ENCODE measurements at regions not wholly inside any gene's neighbourhood (a gene's known extent, or its start where the extent isn't known, plus 50 kb on each side); places are given as distances from the start of the nearest gene placed in this dataset.

DNA sequence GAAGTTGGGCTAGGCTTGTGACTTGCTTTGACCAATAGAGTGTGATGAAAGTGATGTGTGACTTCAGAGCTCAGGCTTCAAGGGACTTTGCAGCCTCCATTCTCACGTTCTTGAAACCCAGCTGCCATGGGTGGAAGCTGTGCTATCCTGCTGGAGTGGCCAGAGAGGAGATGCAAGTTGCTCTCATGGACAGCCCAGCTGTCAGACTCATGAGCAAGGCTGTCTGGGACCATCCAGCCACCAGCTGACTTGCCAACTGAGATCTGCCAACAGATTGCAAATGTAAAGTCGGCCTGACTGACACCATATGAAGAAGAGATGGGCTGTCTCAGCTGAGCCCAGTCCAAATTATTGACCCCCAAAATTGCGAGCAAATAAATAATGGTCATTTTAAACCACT, 226.4 kb upstream of the CXCR4 start:
- TF ChIP-seq, protein P1, sequence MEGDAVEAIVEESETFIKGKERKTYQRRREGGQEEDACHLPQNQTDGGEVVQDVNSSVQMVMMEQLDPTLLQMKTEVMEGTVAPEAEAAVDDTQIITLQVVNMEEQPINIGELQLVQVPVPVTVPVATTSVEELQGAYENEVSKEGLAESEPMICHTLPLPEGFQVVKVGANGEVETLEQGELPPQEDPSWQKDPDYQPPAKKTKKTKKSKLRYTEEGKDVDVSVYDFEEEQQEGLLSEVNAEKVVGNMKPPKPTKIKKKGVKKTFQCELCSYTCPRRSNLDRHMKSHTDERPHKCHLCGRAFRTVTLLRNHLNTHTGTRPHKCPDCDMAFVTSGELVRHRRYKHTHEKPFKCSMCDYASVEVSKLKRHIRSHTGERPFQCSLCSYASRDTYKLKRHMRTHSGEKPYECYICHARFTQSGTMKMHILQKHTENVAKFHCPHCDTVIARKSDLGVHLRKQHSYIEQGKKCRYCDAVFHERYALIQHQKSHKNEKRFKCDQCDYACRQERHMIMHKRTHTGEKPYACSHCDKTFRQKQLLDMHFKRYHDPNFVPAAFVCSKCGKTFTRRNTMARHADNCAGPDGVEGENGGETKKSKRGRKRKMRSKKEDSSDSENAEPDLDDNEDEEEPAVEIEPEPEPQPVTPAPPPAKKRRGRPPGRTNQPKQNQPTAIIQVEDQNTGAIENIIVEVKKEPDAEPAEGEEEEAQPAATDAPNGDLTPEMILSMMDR (IDR thresholded peaks at IDR 0.05; ENCODE audit: borderline replicate concordance, insufficient read depth, low read depth, low read length), result no peak
- no peak overlapping the region for H3K4me3 ChIP-seq (ENCODE audit: low read depth, low read length)

DNA sequence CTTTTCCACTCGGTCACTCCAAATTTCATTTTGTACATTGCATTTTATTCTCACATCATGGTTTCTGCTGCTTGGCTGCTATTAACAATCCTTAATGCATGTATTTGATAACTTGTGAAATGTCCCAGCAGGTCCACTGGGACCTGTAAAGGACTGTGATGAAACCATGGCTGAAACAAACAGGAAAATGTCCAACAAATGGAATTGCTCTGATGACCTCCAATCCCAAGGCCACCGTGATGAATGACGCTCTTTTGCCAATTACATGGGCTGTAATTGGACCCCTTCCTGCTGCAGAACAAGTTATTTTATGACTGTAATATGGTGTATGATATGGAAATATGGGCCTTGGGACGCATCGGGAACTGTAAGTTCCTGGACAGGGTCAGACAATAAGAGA, 224.2 kb upstream of the CXCR4 start:
- no peak overlapping the region for H3K4me3 ChIP-seq (ENCODE audit: low read depth, low read length)
- TF ChIP-seq, protein P1 (IDR thresholded peaks at IDR 0.05; ENCODE audit: borderline replicate concordance, insufficient read depth, low read depth, low read length), result no peak

DNA sequence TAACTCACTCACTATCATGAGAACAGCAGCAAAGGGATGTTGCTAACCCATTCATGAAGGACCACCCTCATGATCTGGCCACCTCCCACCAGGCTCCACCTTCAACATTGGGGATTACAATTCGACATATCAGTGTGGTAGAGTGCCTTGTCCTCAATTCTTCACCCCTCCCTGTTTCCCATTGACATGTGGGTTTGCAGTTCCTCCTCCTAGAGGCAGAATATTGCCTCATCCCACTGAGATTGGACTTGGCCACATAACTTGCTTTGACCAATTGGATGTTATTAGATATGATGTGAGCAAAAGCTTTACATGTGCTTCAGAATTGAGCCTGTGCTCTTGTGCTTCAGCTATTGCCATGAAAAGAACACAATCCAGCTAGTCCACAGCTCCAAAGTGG, 217.0 kb upstream of the CXCR4 start:
- TF ChIP-seq, protein P1 (IDR thresholded peaks at IDR 0.05; ENCODE audit: borderline replicate concordance, insufficient read depth, low read depth, low read length), result no peak
- H3K4me3 ChIP-seq (ENCODE audit: low read depth, low read length), result no peak overlapping the region

DNA sequence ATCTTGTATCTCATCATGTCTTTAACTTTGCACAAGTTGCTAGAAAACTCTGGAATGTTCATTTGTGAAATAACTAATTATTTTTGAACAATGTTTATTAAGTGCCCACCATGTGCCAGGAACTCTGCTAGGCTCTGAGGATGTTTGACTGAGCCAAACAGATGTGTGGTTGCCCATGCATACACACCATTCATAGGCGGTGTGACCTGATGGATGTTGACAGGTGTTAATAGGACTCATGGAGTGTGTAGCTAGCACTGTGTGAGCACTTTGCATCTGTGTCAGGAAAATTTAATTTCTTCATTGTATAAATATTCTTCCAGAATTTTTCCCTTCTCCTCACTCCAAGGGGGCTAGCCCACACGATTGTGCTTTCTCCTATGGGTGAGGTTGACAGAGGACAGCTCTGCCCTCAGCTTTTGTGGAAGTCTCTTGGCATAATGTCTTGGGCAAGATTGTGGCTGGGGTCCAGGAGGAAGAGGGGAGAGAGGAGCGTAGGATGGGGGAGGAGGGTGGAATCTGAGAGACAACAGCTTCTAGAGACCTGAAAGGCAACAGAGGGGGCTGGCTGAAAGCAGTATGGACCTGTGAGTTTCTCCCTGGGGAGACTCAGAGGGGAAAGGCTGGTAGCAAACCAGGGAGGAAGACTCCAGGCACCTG, 214.6 kb upstream of the CXCR4 start:
- H3K4me3 ChIP-seq (ENCODE audit: low read depth, low read length), result no peak overlapping the region
- TF ChIP-seq, protein P1 (IDR thresholded peaks at IDR 0.05; ENCODE audit: borderline replicate concordance, insufficient read depth, low read depth, low read length), result no peak

DNA sequence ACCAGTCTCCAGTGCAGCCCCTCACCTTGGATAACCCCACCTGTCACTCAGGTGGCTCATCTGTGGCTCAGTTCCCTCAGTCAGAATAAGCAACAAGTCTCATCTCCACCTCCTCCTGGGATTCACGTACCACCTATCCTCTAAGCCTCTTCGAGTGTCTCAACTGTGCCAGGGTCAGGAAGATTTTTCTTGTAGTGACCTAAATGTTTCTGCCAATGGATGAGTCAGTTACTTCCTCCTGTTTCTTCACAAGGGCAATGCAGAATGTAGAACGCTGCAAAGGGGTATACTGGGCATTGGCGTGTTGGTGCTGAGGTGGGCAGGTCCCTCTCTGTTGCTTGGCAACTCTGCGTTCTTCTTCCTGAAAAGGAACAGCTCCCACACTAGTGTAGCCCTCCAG, 213.3 kb upstream of the CXCR4 start:
- H3K4me3 ChIP-seq (ENCODE audit: low read depth, low read length), result no peak overlapping the region
- TF ChIP-seq, protein P1 (IDR thresholded peaks at IDR 0.05; ENCODE audit: borderline replicate concordance, insufficient read depth, low read depth, low read length), result no peak

DNA sequence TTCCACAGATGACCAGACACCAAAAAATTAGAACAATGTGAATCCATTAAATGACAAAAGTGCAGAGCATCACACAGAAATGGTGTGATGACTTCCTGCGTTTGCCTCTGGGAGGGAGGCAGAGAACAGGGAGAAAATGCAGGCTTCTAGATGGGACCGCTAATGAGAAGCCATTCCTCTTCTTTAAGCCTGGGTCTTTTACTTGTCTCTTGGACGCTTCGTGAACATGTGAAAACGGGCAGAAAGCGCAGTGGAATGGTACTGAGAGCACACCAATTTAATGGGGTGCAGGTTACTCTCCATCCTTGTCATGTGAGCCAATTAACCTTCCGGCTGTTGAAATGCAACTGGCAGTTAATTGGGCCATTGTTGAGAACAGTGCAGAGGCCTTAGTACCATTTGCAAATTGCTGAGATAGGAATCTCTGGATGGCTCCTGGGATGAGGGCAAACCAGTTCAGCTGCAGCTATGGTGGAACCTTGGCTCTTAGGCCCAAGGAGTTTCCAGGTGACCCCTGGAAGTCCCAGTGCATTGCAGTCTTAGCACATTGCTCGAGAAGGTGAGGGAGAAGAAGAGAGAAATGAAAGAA, 210.4 kb upstream of the CXCR4 start:
- TF ChIP-seq, protein P1 (IDR thresholded peaks at IDR 0.05; ENCODE audit: borderline replicate concordance, insufficient read depth, low read depth, low read length), result no peak
- H3K4me3 ChIP-seq (ENCODE audit: low read depth, low read length), result no peak overlapping the region

DNA sequence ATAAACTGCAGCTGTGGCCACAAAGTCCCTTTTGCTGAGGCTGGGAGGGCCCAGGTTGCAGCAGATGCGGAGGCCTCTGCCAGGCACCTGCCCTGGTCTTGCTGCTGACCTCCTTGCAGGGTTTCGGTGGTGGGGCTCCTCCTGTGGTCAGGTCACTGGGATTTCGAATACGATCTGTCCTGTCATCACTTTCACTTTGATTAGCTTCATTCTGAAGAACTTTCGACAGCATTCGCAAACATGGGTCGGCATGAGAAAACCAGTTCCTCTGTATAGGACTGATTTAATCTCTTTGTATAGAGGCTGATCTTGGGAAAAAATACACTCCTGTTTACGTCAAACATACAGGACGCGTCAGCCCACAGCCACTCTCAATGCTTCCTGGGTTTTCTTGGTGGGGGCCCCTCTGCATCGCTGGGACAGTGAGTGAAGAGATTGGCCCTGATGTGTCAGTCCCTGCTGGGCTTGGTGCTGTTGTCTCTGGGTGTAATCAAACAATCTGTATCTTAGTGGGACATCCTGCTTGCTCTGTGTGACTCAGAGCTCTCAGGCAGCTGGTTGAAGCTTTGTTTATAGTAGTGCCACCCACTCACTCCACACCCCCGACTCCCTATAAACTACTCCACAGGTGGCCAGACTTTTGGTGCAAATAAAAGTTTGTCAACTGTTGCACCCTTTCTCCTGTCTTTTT, 209.4 kb upstream of the CXCR4 start:
- TF ChIP-seq, protein P1 (IDR thresholded peaks at IDR 0.05; ENCODE audit: borderline replicate concordance, insufficient read depth, low read depth, low read length), result no peak
- no peak overlapping the region for H3K4me3 ChIP-seq (ENCODE audit: low read depth, low read length)
